Mesenchymal stem cell (in vitro differentiated cells and primary cell): ENCODE measurements at regions not wholly inside any gene's neighbourhood (a gene's known extent, or its start where the extent isn't known, plus 50 kb on each side); places are given as distances from the start of the nearest gene placed in this dataset.

Experiments used
- DNase-seq: peaks from one replicate; pipeline ENCODE4 v3.0.0-alpha.2; 2013
- H2AFZ ChIP-seq: one replicate; pipeline ENCODE4 v1.6.1; 2013; ENCODE audit warnings: low read depth, mild to moderate bottlenecking, control low read depth, inconsistent platforms, low read length, moderate library complexity
- H2AK5ac ChIP-seq: 2 replicates; pipeline ENCODE4 v1.6.1; 2013; ENCODE audit warnings: low read length, moderate library complexity, mild to moderate bottlenecking, inconsistent platforms; ENCODE audit not compliant: severe bottlenecking
- H2BK120ac ChIP-seq: one replicate; pipeline ENCODE4 v1.6.1; 2013; ENCODE audit warnings: low read depth, mild to moderate bottlenecking, inconsistent platforms, low read length, moderate library complexity
- H2BK12ac ChIP-seq, 2 experiments: one replicate each; pipeline ENCODE4 v1.6.1; 2013; ENCODE audit warnings: inconsistent platforms in 2 of 2, low read length in 2 of 2, mild to moderate bottlenecking in 2 of 2, moderate library complexity in 2 of 2, control low read depth in 1 of 2
- H2BK15ac ChIP-seq: one replicate; pipeline ENCODE4 v1.6.1; 2013; ENCODE audit warnings: mild to moderate bottlenecking, low read depth, inconsistent platforms; ENCODE audit not compliant: poor library complexity, severe bottlenecking
- H2BK5ac ChIP-seq: 2 replicates; pipeline ENCODE4 v1.6.1; 2013; ENCODE audit warnings: low read depth, mild to moderate bottlenecking, low read length, control low read depth, inconsistent platforms; ENCODE audit not compliant: poor library complexity, severe bottlenecking
- H3K14ac ChIP-seq, 2 experiments: one replicate each; pipeline ENCODE4 v1.6.1; 2013; ENCODE audit warnings: inconsistent platforms in 2 of 2, low read length in 2 of 2, control low read depth in 1 of 2, mild to moderate bottlenecking in 1 of 2, moderate library complexity in 1 of 2
- H3K18ac ChIP-seq, 2 experiments: one replicate each; pipeline ENCODE4 v1.6.1; 2013; ENCODE audit warnings: inconsistent platforms in 2 of 2, low read length in 2 of 2, control low read depth in 1 of 2, low read depth in 1 of 2, mild to moderate bottlenecking in 1 of 2
- H3K23ac ChIP-seq, 2 experiments: one replicate each; pipeline ENCODE4 v1.6.1; 2013; ENCODE audit warnings: inconsistent platforms in 2 of 2, low read length in 2 of 2, mild to moderate bottlenecking in 2 of 2, moderate library complexity in 2 of 2, control low read depth in 1 of 2
- H3K27ac ChIP-seq: 2 replicates; pipeline ENCODE4 v1.5.1; 2013; ENCODE audit warnings: mild to moderate bottlenecking, moderate library complexity, low read length, control low read depth, inconsistent platforms; ENCODE audit not compliant: poor library complexity, severe bottlenecking
- H3K27me3 ChIP-seq, 2 experiments: 2 replicates each; pipeline versions ENCODE4 v1.6.1 to v1.7.0; 2013; ENCODE audit warnings: low read length in 2 of 2, mild to moderate bottlenecking in 2 of 2, moderate library complexity in 2 of 2, control low read depth in 1 of 2, inconsistent platforms in 1 of 2; ENCODE audit not compliant: control insufficient read depth in 1 of 2, insufficient read depth in 1 of 2
- H3K36me3 ChIP-seq, 2 experiments: 2 replicates each; pipeline versions ENCODE4 v1.6.1 to v1.7.0; 2013; ENCODE audit warnings: low read length in 2 of 2, control low read depth in 1 of 2, inconsistent platforms in 1 of 2, low read depth in 1 of 2, mild to moderate bottlenecking in 1 of 2; ENCODE audit not compliant: insufficient read depth in 2 of 2, control insufficient read depth in 1 of 2
- H3K4ac ChIP-seq, 2 experiments: one replicate each; pipeline ENCODE4 v1.6.1; 2013; ENCODE audit warnings: inconsistent platforms in 2 of 2, low read length in 2 of 2, mild to moderate bottlenecking in 2 of 2, moderate library complexity in 2 of 2, control low read depth in 1 of 2, low read depth in 1 of 2
- H3K4me1 ChIP-seq: 2 replicates; pipeline ENCODE4 v1.6.1; 2013; ENCODE audit warnings: low read depth, low read length, control low read depth; ENCODE audit not compliant: control insufficient read depth, insufficient read depth
- H3K4me2 ChIP-seq: 2 replicates; pipeline ENCODE4 v1.6.1; 2013; ENCODE audit warnings: low read length, mild to moderate bottlenecking, inconsistent platforms; ENCODE audit not compliant: poor library complexity, severe bottlenecking
- H3K4me3 ChIP-seq, 2 experiments: 2 replicates each; pipeline versions ENCODE4 v1.5.1 to v1.7.0; 2013; ENCODE audit warnings: low read length in 2 of 2, mild to moderate bottlenecking in 2 of 2, control low read depth in 1 of 2, low read depth in 1 of 2; ENCODE audit not compliant: insufficient read depth in 1 of 2
- H3K79me1 ChIP-seq: replicated peaks from 2 replicates; pipeline ENCODE4 v1.6.1; 2013; ENCODE audit warnings: mild to moderate bottlenecking, control low read depth, low read length, inconsistent platforms; ENCODE audit not compliant: poor library complexity, severe bottlenecking
- H3K9ac ChIP-seq: 2 replicates; pipeline ENCODE4 v1.7.0; 2013; ENCODE audit warnings: mild to moderate bottlenecking, low read length, moderate library complexity
- H3K9me3 ChIP-seq: 2 replicates; pipeline ENCODE4 v1.7.0; 2013; ENCODE audit warnings: mild to moderate bottlenecking, low read length; ENCODE audit not compliant: control insufficient read depth
- H4K8ac ChIP-seq: one replicate; pipeline ENCODE4 v1.6.1; 2013; ENCODE audit warnings: inconsistent platforms, mild to moderate bottlenecking, low read length, moderate library complexity
- H4K91ac ChIP-seq: one replicate; pipeline ENCODE4 v1.6.1; 2013; ENCODE audit warnings: mild to moderate bottlenecking, low read length, inconsistent platforms
- WGBS: methylation state at CpG from one replicate; pipeline ENCODE4 v1.1.7; 2013; ENCODE audit warnings: mixed read lengths; 5-methylcytosine and 5-hydroxymethylcytosine counted together

- Histone ChIP-seq H3K36me3 (no peaks in the 10 kb centered on the region), H2BK5ac (no peak overlapping the region), H3K4ac (no peak overlapping the region), H4K8ac (no peak overlapping the region), H3K4me2 (no peak overlapping the region), H3K9me3 (no peaks in the 10 kb centered on the region), H3K79me1 (no peaks in the 10 kb centered on the region), H3K27me3 (no peaks in the 10 kb centered on the region), H3K27ac (no peak overlapping the region), H4K91ac (no peak overlapping the region), H2AK5ac (no peak overlapping the region), H2AFZ (no peak overlapping the region), H3K9ac (no peak overlapping the region), H3K4me3 (no peak overlapping the region), H3K18ac (no peak overlapping the region), H3K14ac (no peak overlapping the region), H3K23ac (no peak overlapping the region), H3K4me1 (no peaks in the 10 kb centered on the region), H2BK12ac (no peak overlapping the region), H2BK120ac (no peak overlapping the region), H2BK15ac (no peak overlapping the region)
- peak; percentile 1 for DNase-seq
- 83% methylated on average over 2 of the region's 2 CpGs for WGBS
Measured at GRCh38 chr2:83665894-83666293, 793.2 kb downstream of the SUCLG1 start.

GRCh38 chr2:83665154-83665553 lies 793.9 kb downstream of the SUCLG1 start:
- Histone ChIP-seq H3K27ac (no peak overlapping the region), H3K9ac (no peak overlapping the region), H3K79me1 (no peaks in the 10 kb centered on the region), H2AFZ (no peak overlapping the region), H3K4me3 (no peak overlapping the region), H3K4me1 (no peaks in the 10 kb centered on the region), H3K23ac (no peak overlapping the region), H2BK5ac (no peak overlapping the region), H2BK120ac (no peak overlapping the region), H3K36me3 (no peaks in the 10 kb centered on the region), H3K9me3 (no peaks in the 10 kb centered on the region), H3K4ac (no peak overlapping the region), H2BK15ac (no peak overlapping the region), H2BK12ac (no peak overlapping the region), H4K8ac (no peak overlapping the region), H3K27me3 (no peaks in the 10 kb centered on the region), H3K14ac (no peak overlapping the region), H3K4me2 (no peak overlapping the region), H3K18ac (no peak overlapping the region), H4K91ac (no peak overlapping the region), H2AK5ac (no peak overlapping the region)
- DNase-seq: no peak
- WGBS: 100% methylated on average over 1 of the region's 1 CpG

GRCh38 chr2:83661711-83662110 lies 797.4 kb downstream of the SUCLG1 start:
- H3K27me3 ChIP-seq: no peaks in the 10 kb centered on the region
- no peak overlapping the region for H2BK120ac ChIP-seq
- no peak overlapping the region for H2BK12ac ChIP-seq
- H3K4ac ChIP-seq: no peak overlapping the region
- no peak for DNase-seq
- H3K4me2 ChIP-seq: no peak overlapping the region
- no peaks in the 10 kb centered on the region for H3K4me1 ChIP-seq
- 77% methylated on average over 1 of the region's 1 CpG for WGBS
- H3K36me3 ChIP-seq: no peaks in the 10 kb centered on the region
- H2AK5ac ChIP-seq: no peak overlapping the region
- no peak overlapping the region for H3K14ac ChIP-seq
- no peak overlapping the region for H2AFZ ChIP-seq
- H3K4me3 ChIP-seq: no peak overlapping the region
- H2BK15ac ChIP-seq: no peak overlapping the region
- no peaks in the 10 kb centered on the region for H3K79me1 ChIP-seq
- no peak overlapping the region for H2BK5ac ChIP-seq
- H3K9ac ChIP-seq: no peak overlapping the region
- H3K27ac ChIP-seq: no peak overlapping the region
- H3K23ac ChIP-seq: no peak overlapping the region
- H4K8ac ChIP-seq: no peak overlapping the region
- H4K91ac ChIP-seq: no peak overlapping the region
- H3K9me3 ChIP-seq: no peaks in the 10 kb centered on the region
- H3K18ac ChIP-seq: no peak overlapping the region

DNA sequence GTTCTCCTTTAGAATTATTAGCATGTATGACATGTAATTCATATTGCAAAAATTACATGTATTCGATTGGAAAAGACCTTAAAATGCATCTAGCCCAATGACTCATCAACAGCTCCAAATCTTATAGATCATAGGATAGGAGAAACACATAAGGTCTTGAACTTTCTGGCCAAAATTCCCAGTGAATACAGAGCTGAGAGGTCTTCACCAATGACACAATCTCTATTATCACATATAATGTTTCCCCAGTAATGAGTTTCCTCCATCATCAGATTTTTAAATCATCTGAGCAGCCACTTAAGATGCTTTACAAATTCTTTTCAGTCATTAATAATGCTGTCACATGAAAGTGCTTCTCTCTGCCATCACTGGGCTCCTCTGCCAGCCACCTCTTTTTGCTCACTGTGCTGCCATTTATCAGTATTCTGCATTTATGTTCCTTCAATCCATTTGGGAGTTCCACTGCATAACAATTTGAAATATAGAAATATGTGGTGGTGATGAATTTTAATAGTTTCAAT lies 804.9 kb downstream of the SUCLG1 start:
- H3K4me1 ChIP-seq: no peaks in the 10 kb centered on the region
- no peak overlapping the region for H2AK5ac ChIP-seq
- H3K4me3 ChIP-seq: no peak overlapping the region
- H3K27ac ChIP-seq: no peak overlapping the region
- no peaks in the 10 kb centered on the region for H3K36me3 ChIP-seq
- H3K23ac ChIP-seq: no peak overlapping the region
- H4K8ac ChIP-seq: no peak overlapping the region
- no peak overlapping the region for H2BK5ac ChIP-seq
- no peak overlapping the region for H3K18ac ChIP-seq
- H2AFZ ChIP-seq: no peak overlapping the region
- no peak overlapping the region for H4K91ac ChIP-seq
- H3K14ac ChIP-seq: no peak overlapping the region
- H2BK120ac ChIP-seq: no peak overlapping the region
- WGBS: 36% methylated on average over 1 of the region's 1 CpG
- H2BK15ac ChIP-seq: no peak overlapping the region
- no peaks in the 10 kb centered on the region for H3K27me3 ChIP-seq
- H2BK12ac ChIP-seq: no peak overlapping the region
- no peak for DNase-seq
- no peaks in the 10 kb centered on the region for H3K9me3 ChIP-seq
- no peak overlapping the region for H3K4me2 ChIP-seq
- H3K4ac ChIP-seq: no peak overlapping the region
- H3K79me1 ChIP-seq: no peaks in the 10 kb centered on the region
- H3K9ac ChIP-seq: no peak overlapping the region
